Keratinocyte (primary cell): ENCODE measurements at regions not wholly inside any gene's neighbourhood (a gene's known extent, or its start where the extent isn't known, plus 50 kb on each side); places are given as distances from the start of the nearest gene placed in this dataset.

Experiments
- DNase-seq: peaks from one replicate; pipeline ENCODE4 v3.0.0-alpha.2; 2011; ENCODE audit warnings: low read depth, missing footprints, low spot score
- FAIRE-seq: peaks from 2 replicates; lab custom pipeline; 2011; peaks lifted over from hg19 to GRCh38; lab: Jason Lieb, UNC
- H2AFZ ChIP-seq: 2 replicates; pipeline ENCODE4 v1.6.0; 2012; ENCODE audit warnings: low read length, control low read depth, inconsistent platforms; ENCODE audit not compliant: control insufficient read depth
- H3K27ac ChIP-seq: 2 replicates; pipeline ENCODE4 v1.5.1; 2011; ENCODE audit warnings: low read length; ENCODE audit not compliant: control insufficient read depth, insufficient read depth
- H3K27me3 ChIP-seq: 3 replicates; pipeline ENCODE4 v1.6.0; 2011; ENCODE audit warnings: low read length; ENCODE audit not compliant: control insufficient read depth, insufficient read depth; ENCODE audit errors: extremely low read depth
- H3K36me3 ChIP-seq, 2 experiments: 2 replicates in 1 of 2; 3 replicates in 1 of 2; pipeline ENCODE4 v1.5.1; 2011; ENCODE audit warnings: low read length in 2 of 2, mild to moderate bottlenecking in 1 of 2; ENCODE audit not compliant: control insufficient read depth in 2 of 2, insufficient read depth in 2 of 2; ENCODE audit errors: extremely low read depth in 1 of 2
- H3K4me1 ChIP-seq: 3 replicates; pipeline ENCODE4 v1.5.1; 2011; ENCODE audit warnings: low read length; ENCODE audit not compliant: control insufficient read depth, insufficient read depth; ENCODE audit errors: extremely low read depth
- H3K4me2 ChIP-seq: 3 replicates; pipeline ENCODE4 v1.6.0; 2011; ENCODE audit warnings: low read depth, low read length; ENCODE audit not compliant: control insufficient read depth, insufficient read depth; ENCODE audit errors: extremely low read depth
- H3K4me3 ChIP-seq, 3 experiments: fragments of 200-600 bp in 1 of 3; sonication (generic) in 1 of 3; 2 replicates in 2 of 3; 3 replicates in 1 of 3; pipeline ENCODE4 v1.5.1; 2011 to 2016; ENCODE audit warnings: low read length in 3 of 3, mild to moderate bottlenecking in 3 of 3, control low read depth in 2 of 3, inconsistent platforms in 1 of 3, low read depth in 1 of 3, mixed read lengths in 1 of 3, mixed run types in 1 of 3, moderate library complexity in 1 of 3; ENCODE audit not compliant: control insufficient read depth in 2 of 3, insufficient read depth in 2 of 3; ENCODE audit errors: extremely low read depth in 1 of 3
- H3K79me2 ChIP-seq: 2 replicates; pipeline ENCODE4 v1.6.0; 2012; ENCODE audit warnings: low read length; ENCODE audit not compliant: control insufficient read depth, insufficient read depth
- H3K9ac ChIP-seq: 3 replicates; pipeline ENCODE4 v1.6.0; 2011; ENCODE audit warnings: low read length; ENCODE audit not compliant: control insufficient read depth, insufficient read depth; ENCODE audit errors: extremely low read depth
- H3K9me1 ChIP-seq: 3 replicates; pipeline ENCODE4 v1.6.0; 2011; ENCODE audit warnings: low read length; ENCODE audit not compliant: control insufficient read depth, insufficient read depth; ENCODE audit errors: extremely low read depth
- H3K9me3 ChIP-seq: 2 replicates; pipeline ENCODE4 v1.5.1; 2012; ENCODE audit warnings: low read depth, low read length; ENCODE audit not compliant: control insufficient read depth
- H4K20me1 ChIP-seq: 3 replicates; pipeline ENCODE4 v1.6.0; 2011; ENCODE audit warnings: low read length; ENCODE audit not compliant: control insufficient read depth, insufficient read depth; ENCODE audit errors: extremely low read depth
- CTCF ChIP-seq, 3 experiments: IDR thresholded peaks in 1 of 3; conservative IDR thresholded peaks in 1 of 3; optimal IDR thresholded peaks in 1 of 3; 2 replicates in 2 of 3; 3 replicates in 1 of 3; pipeline versions ENCODE3 to v1.5.1; 2011; ENCODE audit warnings: low read length in 3 of 3, mild to moderate bottlenecking in 3 of 3, moderate library complexity in 2 of 3, control low read depth in 1 of 3, inconsistent platforms in 1 of 3; ENCODE audit not compliant: insufficient read depth in 2 of 3; ENCODE audit errors: extremely low read depth in 1 of 3
- EZH2 ChIP-seq: IDR thresholded peaks from one replicate; pipeline ENCODE4 v1.6.1; 2012; ENCODE audit warnings: inconsistent platforms, mild to moderate bottlenecking, low read length, moderate library complexity
- dilution Hi-C: fragments of 300-500 bp; cut with MboI; formaldehyde crosslinking; loops from one replicate; pipeline ENCODE4 v1.7.0; 2020; ENCODE audit warnings: low sequenced_read_pairs; ENCODE audit not compliant: extremely low pct_ligation_motif_present

DNA sequence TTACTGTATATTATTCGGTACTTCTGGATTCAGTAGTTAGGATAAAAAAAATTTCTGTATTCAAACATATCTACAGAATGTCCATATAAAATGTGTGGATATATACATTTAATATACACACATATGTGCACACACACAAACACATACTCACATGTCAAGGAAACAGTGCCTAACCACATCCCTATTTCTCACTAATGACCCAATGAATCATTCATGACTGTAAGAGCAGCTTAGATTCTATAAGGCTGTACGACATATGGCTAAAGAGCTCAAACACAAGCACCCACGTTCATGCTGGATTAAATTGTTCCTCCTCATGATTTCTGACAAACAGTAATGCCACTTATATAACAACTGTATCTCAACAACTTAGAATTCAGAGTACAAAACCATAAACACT is 457.3 kb downstream of the ADCYAP1 start:
- Histone ChIP-seq H4K20me1 (no peaks in the 10 kb centered on the region), H3K9me3 (peaks cover 2% of the 10 kb centered on the region), H2AFZ (no peak overlapping the region), H3K27ac (no peak overlapping the region), H3K27me3 (no peaks in the 10 kb centered on the region), H3K9me1 (no peaks in the 10 kb centered on the region), H3K9ac (no peak overlapping the region), H3K79me2 (no peaks in the 10 kb centered on the region), H3K4me2 (no peak overlapping the region), H3K4me1 (no peaks in the 10 kb centered on the region), H3K36me3 (no peaks in the 10 kb centered on the region), H3K4me3 (no peak overlapping the region)
- DNase-seq (no peak), FAIRE-seq (no peak)
- dilution Hi-C loops = no loop called here
- TF ChIP-seq CTCF (optimal IDR thresholded peaks at IDR 0.05 in 1 of 3, IDR thresholded peaks at IDR 0.05 in 1 of 3, conservative IDR thresholded peaks at IDR 0.05 in 1 of 3; ENCODE audit: extremely low read depth in 1 of 3, insufficient read depth in 2 of 3, low read length in 3 of 3) (no peak), EZH2 (no peak)

DNA sequence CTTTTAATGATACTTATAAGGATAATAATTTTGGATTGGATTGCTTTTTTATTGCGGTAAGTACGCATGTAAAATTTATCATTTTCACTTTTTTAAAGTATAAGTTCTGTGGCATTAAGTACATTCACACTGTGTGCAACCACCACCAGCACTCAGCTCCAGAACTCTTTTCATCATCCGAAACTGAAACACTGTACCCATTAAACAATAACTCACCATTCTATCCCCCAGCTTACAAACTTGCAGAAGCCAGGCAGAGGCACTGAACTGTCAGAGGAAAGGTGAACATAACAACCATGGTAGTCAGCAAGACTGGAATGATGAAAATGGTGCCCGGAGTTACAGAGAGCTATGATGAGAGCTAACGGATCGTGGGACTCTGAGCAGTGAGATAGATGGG is 465.9 kb downstream of the ADCYAP1 start:
- no peak overlapping the region for H3K9ac ChIP-seq
- no peak for FAIRE-seq
- no peak for DNase-seq
- H3K36me3 ChIP-seq = no peaks in the 10 kb centered on the region
- H3K4me2 ChIP-seq = no peak overlapping the region
- TF ChIP-seq CTCF (optimal IDR thresholded peaks at IDR 0.05 in 1 of 3, IDR thresholded peaks at IDR 0.05 in 1 of 3, conservative IDR thresholded peaks at IDR 0.05 in 1 of 3; ENCODE audit: extremely low read depth in 1 of 3, insufficient read depth in 2 of 3, low read length in 3 of 3) = no peak
- TF ChIP-seq EZH2 = no peak
- no peaks in the 10 kb centered on the region for H3K27me3 ChIP-seq
- H3K27ac ChIP-seq = no peak overlapping the region
- no peaks in the 10 kb centered on the region for H3K79me2 ChIP-seq
- H3K4me1 ChIP-seq = no peaks in the 10 kb centered on the region
- no peaks in the 10 kb centered on the region for H4K20me1 ChIP-seq
- no peaks in the 10 kb centered on the region for H3K9me1 ChIP-seq
- no peak overlapping the region for H2AFZ ChIP-seq
- no peaks in the 10 kb centered on the region for H3K9me3 ChIP-seq
- H3K4me3 ChIP-seq = no peak overlapping the region
- dilution Hi-C loops = no loop called here
